ENCODE measurements at regions not wholly inside any gene's neighbourhood (a gene's known extent, or its start where the extent isn't known, plus 50 kb on each side); places are given as distances from the start of the nearest gene placed in this dataset.

DNA sequence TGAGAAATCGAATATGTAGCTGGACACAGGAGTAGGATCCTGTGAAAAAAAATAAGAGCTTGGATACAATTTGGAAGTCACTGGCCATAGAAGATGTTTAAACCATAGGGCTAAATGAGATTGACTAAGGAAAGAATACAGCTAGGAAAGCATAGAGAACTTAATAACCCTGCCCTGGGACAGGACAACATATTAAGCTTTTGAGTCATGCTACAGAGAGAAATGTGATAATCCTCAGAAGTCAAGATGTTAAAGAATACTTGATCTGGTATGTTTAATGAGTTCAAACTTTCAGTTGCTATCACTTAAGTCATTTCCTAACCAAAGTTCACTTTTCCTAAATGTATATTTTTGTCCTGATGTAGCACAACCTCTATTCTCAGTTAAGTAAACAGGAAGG is 154.6 kb upstream of the TSHZ2 start:
- DNase-seq: no peak

DNA sequence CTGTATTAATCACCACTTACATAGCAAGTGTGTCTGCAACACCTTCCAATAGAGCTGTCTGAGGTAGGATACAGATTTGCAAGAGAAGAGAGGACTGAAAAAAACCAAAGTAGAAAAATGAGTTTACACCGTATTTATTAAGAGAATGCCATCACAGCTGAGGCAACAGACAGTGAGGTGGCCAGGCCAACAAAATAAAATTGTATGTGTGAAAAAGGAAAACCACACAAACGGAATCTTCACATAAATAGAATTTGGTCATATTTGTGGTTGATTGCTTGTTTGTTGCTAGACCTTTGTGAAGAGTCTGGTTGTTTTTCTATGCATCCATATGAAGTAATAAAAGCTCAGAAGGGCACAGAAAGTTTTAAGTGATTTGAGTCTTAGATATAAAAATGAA is 157.8 kb upstream of the TSHZ2 start:
- DNase-seq: no peak

DNA sequence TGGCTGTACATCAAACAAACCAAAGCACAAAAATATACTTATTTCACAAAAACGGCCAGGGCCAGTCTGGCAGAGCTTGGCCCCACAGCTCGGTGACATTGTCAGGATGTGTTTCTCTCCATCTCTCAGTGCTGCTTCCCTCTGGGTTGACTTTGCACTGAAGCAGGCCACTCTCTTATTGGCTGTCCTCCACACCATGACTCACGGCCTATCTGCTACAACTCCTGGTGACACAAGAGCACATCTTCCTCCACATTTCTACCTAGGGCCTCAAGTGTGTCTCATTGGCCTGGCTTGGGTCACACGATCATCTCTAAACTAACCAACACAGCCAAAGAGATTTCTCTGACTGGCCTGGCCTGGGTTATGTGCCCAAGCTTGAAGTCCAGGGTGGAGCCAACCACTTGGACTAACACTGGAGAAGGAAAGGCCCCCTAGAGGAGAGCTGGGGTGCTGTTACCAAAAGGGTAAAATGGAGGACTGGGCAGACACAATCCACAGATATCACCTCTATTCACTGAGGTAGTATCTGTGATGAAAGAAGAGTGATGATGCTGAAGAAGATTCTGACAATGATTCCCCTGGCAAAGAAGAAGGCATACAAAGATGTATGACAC is 159.8 kb upstream of the TSHZ2 start:
- no peak for DNase-seq

DNA sequence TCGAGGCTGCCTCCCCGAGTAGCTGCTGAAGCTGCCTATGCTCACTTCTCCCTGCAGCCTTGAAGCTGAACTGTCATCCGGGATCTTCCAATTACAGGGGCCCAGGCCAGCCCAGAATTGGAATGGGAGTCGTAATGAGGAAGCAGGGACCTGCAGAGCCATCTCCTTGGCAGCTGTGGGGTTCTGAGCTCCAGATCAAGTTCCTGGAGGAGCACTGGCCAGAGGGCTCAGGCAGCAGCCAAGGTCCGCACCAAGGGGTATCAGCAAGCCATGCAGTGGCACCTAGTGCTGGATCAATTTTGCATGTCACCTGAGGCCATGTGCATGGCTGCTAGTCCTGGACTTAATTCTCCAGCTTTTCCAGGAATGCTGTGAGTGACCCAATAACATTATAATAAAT is 163.2 kb upstream of the TSHZ2 start:
- DNase-seq: no peak

DNA sequence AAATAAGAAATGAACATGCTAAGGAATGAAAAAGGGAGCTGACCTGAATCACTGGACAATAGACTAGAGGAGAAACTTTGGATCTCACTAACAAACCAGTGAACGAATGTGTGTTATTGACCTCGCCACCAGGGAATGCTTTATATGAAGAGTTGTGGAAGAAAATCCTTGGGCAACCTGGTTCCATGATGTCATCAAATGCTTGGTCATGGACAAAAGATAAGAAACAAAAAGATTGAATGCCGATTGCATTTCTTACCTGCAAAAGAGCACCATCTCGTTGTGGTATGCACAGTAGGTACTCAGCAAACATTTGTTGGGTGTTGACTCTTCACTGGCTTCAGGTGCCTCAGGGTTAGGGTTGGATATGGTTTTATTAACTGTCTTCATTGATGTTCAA is 165.2 kb upstream of the TSHZ2 start:
- no peak for DNase-seq

DNA sequence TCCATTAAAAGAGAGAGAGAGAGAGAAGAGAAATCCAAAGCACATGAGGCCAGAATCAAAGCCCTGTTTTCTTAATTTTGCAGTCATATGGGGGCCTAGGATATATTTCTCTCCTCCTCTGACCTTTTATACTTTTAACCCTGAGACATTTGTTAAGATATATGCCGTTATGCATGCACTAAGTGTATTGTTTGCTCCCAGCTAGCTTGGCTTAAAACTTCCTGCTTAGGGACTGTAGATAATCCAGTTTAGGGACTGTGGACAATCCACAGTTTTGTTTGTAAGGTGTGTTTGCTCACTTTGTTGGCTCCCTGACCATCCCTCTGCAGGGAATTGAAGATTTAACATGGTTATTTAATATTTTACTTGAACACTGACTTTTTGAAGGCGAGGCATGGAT is 166.3 kb upstream of the TSHZ2 start:
- DNase-seq: no peak

DNA sequence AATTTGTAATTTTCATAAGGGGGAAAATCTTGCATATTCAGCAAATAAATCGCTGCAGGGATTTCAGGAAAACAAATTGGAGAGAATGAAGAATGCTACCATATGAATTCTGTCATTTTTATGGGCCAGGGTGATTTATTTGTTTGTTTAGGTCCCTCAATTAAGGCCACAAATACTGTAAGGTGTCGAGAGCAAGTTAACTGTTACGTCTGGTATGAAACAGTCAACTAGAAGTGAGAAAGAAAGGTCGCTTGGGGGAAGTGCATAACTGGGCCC is 166.9 kb upstream of the TSHZ2 start:
- DNase-seq: no peak

DNA sequence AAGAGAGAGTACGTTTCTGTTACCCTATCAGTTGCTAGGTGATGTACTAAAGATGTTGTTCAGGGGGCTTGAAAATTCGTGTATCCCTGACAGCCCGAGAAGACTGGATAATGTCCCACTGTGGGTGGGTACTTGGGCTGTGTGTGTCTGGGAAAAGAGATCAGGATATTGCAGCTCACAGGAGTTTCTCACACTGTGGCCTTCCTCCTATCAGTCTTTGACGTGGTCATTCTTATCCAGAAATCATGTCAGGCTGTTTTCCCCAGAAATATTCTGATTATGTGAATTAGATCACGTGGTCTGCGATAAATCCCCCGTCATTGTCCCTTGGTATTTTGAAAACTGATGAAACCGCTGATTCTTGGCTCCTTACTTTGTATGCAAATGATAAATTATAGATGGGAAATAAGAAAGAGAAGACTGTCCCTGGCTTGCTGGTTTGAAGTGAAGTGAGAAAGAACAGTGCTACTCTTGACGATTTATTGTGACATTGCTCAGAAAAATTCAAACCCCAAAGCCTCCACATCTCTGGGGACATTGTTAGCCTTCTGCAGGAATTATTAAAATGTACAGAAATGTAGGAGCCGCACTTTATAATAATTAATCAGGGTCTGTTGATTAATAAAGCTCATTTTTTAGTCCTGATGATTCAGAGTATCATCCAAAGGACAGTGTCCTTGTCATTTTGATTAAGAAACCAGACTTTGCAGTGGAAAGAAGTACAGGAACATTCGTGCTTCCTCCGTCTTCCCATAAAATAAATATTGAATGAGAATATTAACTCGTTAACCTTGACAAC is 167.5 kb upstream of the TSHZ2 start:
- no peak for DNase-seq

DNA sequence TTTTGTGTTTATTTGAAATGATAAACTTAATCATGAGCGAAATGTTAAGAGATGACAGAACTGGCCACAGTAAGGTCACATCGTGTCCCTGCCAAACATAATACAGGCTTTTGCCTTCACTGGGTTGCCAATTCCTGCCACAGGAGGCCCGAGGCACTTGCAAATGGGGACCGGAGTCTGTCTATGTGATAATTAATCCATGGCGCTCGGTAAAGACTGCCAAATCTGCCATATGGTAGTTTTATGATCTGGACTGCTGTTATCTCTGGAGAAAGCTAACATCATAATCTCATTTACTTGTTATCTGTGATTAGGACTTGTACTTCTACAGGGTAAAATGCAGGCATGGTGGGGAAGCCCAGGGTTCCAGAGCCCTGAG is 170.5 kb upstream of the TSHZ2 start:
- DNase-seq: no peak

DNA sequence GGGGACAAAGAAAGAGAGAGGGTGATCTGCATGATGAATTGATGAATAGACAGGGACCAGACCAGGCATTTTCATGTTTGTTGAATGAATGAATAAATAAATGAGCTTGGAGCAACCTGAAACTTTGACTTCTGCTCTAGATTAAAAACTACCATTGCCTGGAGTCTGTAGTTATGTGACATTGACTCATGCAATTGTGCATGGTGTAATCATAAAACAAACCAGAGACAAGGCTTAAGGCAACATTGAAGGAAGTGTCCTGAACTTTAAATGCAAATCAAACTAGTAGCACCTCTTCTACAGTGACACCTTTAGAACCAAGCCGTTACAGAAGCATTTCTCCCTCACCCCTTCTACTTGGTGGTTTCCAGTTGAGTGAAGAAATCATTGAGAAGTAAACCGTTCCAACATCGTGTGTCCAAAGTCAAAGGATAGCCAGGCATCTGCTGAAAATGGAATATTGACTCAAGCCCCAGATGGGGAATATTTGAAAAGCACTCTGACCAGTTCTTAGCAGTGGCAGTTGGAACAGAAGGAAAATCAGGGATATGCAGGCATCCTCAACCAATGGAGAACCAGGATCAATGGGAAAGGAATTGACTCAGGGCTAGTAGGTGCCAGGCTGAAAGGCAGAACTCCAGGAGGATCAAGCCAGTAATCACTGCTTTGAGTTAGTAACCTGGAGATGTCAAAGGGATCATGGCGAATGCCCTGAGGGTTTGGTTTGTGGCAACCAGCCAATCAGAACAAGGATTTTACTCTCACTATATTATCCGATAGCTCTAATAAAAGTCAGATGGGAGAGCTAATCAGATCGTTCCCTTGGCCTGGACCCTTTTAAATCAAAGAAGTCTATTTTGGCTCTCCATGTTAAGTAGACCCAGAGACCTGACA is 171.2 kb upstream of the TSHZ2 start:
- no peak for DNase-seq

DNA sequence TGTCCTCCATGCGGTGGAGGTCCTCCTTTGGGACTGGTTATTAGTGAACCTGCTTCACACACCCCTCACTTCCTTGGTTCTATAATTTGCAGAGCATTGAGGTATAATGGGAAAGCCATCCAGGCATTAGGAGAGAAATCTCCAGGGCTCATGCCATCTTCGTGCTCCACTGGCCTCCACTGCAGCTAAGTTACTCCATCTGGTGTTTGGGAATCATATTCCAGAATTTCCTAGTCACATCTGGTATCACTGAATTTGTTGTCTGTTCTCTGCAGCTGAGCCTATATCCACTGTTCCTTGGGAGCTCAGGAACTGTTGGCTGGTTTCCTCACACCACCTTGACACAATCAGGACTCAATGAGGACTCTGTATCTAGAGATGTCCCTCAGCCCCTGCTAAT is 173.0 kb upstream of the TSHZ2 start:
- DNase-seq: no peak

DNA sequence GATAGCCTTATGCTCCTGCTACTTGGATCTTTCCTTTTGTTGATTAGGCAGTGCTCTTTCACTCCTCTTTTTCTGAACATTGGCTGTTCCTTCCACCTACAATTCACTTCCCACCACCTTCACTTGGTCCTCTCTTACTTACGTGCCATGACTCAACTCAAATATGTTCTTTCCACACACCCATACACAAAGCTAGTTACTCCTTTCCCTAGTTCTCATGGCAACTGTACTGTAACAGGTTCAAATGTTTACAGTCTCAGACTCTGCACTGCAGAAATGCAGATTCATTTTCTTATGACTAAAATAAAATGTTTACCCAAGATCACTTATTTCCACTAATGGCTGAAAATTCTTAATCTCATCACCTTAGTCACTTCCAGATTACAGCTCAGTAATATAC is 174.0 kb upstream of the TSHZ2 start:
- no peak for DNase-seq

DNA sequence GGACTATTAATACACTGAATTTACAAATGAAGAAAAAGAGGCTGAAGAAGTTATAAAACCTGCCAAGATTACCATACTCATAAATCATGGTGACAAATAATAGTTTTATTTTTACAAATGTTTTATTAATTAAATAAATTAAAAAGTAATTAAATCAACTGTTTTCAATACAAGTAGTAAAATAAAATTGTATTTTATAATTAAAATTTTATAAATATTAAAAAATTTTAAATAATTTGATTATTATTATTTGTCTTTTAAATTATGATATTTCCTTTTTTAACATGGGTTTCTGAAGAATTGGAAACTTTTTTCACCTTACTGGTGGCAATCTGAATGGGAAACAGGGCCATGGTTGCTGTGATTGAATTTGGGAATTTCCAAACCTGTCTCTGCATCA is 177.3 kb upstream of the TSHZ2 start:
- DNase-seq: no peak

DNA sequence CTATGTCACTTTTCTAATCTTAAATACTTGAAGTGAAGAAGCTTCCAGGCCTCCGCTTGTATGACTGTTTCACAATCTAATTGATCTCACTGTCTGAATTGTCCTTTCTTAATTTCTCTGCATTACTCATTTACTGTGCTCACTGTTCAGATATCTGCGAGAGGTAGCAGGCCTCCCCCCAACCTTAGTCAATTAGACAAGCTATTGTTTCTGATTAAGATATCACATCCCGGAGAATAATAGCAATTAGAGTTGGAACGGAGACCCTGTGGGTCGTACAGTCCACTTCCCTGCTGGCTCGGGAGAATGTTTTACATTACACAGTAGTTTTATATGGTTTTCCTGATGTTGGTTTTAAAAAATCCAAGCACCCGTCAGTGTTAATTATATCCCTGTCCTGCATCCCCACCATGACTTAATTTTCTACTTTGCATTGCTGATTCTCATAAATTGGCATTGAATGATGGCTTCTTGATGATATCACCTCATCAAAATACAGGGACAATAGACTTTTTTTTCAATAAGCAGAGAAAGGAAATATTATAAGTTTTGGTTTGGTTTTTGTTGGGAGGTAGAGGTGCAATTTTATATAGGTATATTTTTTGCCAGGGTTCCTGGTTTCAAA is 178.7 kb upstream of the TSHZ2 start:
- DNase-seq: no peak

DNA sequence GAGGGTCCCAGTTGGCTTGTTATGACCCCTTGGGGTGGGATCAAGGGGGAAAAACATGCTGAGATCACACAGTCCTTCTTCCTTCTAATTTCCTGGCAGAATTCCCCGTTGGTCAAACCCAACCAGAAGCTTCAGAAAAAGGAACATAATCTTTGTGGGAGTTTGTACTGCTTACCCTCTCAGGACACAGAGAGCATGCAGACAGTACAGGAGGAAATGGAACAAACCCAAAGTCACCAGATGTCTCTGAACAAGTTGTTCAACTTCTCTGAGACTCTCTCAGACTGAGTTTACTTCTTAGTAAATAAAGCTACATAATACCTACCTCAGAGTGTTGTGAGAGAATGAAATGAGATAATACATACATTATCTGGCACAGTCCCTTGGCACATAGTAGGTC is 181.1 kb upstream of the TSHZ2 start:
- DNase-seq: no peak

DNA sequence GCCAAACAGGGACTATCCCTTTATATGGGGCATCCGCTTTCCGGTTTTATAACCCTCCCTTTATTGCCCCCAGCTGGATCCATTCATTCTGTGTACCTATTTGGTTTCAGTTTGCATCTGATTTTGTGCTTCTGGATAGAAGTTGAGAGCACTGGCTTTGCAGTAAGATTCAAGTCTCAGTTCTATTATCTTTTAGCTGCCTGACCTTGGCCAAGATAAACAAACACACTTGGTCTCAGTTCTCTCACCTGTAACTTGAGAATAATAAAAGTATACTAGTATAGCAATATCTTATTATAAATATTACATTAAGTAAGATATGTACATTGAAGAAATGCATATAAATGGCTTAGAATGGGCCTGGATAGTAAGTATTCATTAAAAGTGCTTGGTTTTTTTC is 182.4 kb upstream of the TSHZ2 start:
- no peak for DNase-seq

DNA sequence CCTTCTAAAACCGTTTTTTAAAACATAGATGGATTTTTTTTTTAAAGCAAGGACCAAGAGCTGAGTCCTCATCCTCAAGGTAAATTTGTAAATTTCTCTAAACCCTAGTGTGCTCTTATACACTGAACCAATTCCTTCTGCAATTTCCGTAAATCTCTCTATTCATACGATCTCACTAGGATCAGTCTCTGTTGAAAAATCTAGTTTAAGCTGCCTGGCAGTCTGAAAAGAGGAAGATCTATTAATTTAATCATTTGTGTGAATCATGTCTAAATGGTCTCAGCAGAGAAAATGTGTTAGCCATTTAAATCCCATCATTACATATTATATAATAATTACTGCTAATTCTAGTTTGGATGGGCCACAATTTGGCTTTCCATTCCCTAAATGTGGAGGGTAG is 184.2 kb upstream of the TSHZ2 start:
- no peak for DNase-seq

DNA sequence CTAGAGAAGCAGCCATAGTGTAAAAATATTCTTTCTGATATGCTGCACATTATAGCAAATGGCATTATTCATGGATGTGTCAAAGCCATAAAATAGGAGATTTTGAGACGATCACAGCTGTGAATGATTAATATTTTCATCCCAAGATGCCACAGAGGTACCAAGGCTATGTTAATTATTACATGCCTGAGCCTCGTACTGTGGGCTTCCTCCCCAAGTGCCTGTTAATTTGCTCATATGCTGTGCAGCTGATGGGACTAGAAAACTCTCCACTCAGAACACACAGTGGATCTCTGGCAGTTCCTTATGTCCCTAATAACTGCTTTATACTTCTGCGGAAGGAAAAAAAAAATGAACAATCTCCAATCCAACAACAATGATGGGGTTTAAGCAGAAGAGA is 184.9 kb upstream of the TSHZ2 start:
- no peak for DNase-seq

DNA sequence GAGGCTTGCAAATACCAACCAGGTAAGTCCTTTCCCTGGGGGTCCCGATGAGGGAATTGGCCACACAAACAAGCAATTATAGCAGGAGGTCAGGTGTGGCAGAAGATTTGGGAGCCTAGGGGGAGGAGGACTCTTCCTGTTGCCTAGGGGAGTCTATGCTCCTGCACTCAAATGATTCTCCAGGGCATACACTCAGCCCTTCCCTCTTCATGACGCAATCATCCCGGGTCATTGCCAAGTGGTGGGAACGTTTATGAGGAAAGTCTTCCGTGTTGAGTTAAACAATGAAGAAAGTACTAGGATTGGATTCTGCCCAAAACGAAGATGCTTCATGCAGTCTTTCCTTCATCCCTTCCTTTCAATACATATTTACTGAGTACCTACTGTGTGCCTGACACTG is 186.5 kb upstream of the TSHZ2 start:
- DNase-seq: no peak

DNA sequence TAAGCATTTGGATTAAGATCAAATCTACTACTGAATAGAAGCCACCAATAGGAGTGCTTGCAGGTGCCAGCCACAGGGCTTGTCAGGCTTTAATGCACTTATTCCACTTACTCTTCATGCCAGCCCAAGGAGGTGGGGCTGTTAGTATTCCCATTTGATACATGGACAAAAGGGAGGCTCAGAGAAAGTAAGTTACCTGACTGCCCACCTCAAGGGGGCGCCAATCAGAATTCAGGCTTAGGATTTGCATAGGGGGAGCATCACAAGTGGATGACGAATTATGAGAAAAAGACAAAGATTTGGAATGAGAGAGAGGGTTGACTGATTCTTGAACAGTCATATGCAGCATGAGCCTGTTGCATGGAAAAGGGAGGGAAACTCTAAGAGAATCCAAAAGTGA is 188.4 kb upstream of the TSHZ2 start:
- DNase-seq: peak; percentile 5

DNA sequence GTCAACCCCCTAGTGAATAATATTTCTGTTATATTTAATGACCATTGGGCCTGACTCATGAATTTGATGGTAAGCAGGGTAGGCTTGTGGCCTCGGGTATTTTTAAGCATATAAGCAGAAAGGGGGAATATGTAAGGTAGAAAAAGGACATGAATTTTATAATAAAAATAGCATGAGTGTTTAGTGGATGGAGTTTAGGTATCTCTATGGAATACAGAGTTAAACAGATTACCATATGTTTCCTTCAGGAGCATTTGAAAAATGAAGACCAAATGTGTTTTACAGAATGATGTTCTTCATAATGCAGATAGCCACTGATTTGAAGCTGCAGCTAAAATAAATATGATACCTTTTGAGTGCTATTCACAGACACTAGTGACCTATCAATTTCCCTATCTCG is 191.7 kb upstream of the TSHZ2 start:
- no peak for DNase-seq

DNA sequence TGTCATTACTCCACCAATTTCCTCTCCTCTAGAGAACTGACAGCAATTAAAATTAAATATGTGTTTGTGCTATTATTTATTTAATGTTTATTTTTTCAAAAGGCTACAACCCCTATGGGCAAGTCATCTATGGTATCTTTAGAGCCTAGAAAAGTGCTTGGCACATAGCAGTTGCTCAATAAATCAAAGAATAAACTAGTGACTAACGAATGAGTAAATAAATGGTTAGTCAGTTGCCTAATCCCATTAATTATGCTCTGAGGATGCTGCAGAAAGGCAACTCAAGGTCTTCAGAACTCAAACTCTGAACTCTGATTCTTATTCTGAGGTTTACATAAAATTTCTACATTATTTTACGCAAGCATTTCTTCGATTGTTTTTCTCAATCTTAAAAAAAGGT is 193.0 kb upstream of the TSHZ2 start:
- DNase-seq: no peak

DNA sequence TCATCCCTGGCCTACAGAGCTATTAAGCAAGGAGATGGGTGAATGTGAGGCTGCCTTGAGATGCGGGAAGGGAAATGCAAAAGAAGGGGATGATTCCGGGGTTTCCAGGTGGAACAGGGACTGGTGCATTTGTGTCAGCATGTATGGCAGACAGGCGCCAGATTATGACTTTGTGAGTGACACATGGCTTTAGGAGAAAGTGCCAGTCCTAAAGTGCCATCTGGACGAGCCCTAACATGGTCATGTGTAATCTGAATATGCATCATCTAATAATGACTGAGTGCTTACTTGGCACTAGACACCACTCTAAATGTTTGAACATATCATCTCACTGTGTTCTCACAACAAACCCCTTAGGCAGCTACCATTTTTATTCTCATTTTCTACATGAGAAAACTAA is 195.0 kb upstream of the TSHZ2 start:
- no peak for DNase-seq

DNA sequence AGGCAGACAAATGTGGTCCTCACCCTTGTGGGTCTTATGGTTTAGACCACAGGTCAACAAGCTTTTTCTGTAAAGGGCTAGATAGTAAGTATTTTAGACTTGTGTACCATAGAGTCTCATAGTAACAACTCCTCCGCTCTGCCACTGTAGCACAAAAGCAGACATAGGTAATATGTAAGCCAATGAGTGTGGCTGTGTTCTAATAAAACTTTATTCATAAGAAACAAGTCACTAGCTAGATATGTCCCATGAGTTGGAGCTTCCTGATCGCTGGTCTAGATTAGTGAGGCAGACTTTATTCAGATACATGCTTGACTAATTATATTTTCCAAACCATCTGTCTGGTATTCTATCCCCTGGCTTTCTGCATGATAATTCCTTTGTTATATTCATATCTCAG is 196.4 kb upstream of the TSHZ2 start:
- no peak for DNase-seq
